ENCODE measurements at regions not wholly inside any gene's neighbourhood (a gene's known extent, or its start where the extent isn't known, plus 50 kb on each side); places are given as distances from the start of the nearest gene placed in this dataset.

GRCh38 chr5:135177591-135177990 lies 143.6 kb upstream of the PITX1 start:
- 83 to 90% methylated on average over 4 of the region's 4 CpGs for WGBS, 2 donors
- no peaks in the 10 kb centered on the region for H3K36me3 ChIP-seq

GRCh38 chr5:135176991-135177390 lies 143.0 kb upstream of the PITX1 start:
- Histone ChIP-seq H3K4me1 (no peaks in the 10 kb centered on the region), H3K36me3 (no peaks in the 10 kb centered on the region), H3K27me3 (no peaks in the 10 kb centered on the region), H3K9me3 (no peaks in the 10 kb centered on the region), H3K27ac (no peak overlapping the region), H3K4me3 (no peak overlapping the region)
- DNase-seq = no peak
- intact Hi-C loops (cut with DNase I) = no loop called here
- TF ChIP-seq POLR2A (IDR thresholded peaks at IDR 0.05) = no peak
- no peak for TF ChIP-seq CTCF (IDR thresholded peaks at IDR 0.05)
- TF ChIP-seq POLR2AphosphoS5 (IDR thresholded peaks at IDR 0.05) = no peak
- no peak for TF ChIP-seq EP300 (IDR thresholded peaks at IDR 0.05)
- 96% methylated on average over 7 of the region's 7 CpGs for WGBS, 2 donors

More at GRCh38 chr5:135177591-135177990, 143.6 kb upstream of the PITX1 start:
- intact Hi-C loops (cut with DNase I) = no loop called here
- no peak for DNase-seq
- Histone ChIP-seq H3K9me3 (no peaks in the 10 kb centered on the region), H3K27ac (no peak overlapping the region), H3K4me1 (no peaks in the 10 kb centered on the region), H3K4me3 (no peak overlapping the region), H3K27me3 (no peaks in the 10 kb centered on the region)
- no peak for TF ChIP-seq POLR2AphosphoS5 (IDR thresholded peaks at IDR 0.05)
- no peak for TF ChIP-seq CTCF (IDR thresholded peaks at IDR 0.05)
- no peak for TF ChIP-seq EP300 (IDR thresholded peaks at IDR 0.05)
- TF ChIP-seq POLR2A (IDR thresholded peaks at IDR 0.05) = no peak

GRCh38 chr5:135174315-135175096 lies 140.5 kb upstream of the PITX1 start:
- no peaks in the 10 kb centered on the region for H3K4me1 ChIP-seq
- intact Hi-C loops (cut with DNase I) = no loop called here
- no peaks in the 10 kb centered on the region for H3K27me3 ChIP-seq
- no peaks in the 10 kb centered on the region for H3K36me3 ChIP-seq
- H3K4me3 ChIP-seq = no peak overlapping the region
- no peaks in the 10 kb centered on the region for H3K9me3 ChIP-seq
- DNase-seq = no peak
- TF ChIP-seq POLR2A (IDR thresholded peaks at IDR 0.05) (no peak), CTCF (IDR thresholded peaks at IDR 0.05) (no peak), POLR2AphosphoS5 (IDR thresholded peaks at IDR 0.05) (no peak), EP300 (IDR thresholded peaks at IDR 0.05) (no peak)
- H3K27ac ChIP-seq = no peak overlapping the region
- 81% methylated on average over 8 of the region's 8 CpGs for WGBS, 2 donors

- WGBS, 2 donors = 76 to 89% methylated on average over 6 of the region's 6 CpGs
- Histone ChIP-seq H3K4me1 (no peaks in the 10 kb centered on the region), H3K4me3 (no peak overlapping the region), H3K27me3 (peaks cover 0 to under 1% (median 0%) of the 10 kb centered on the region in 3 donors), H3K27ac (no peak overlapping the region), H3K36me3 (no peaks in the 10 kb centered on the region), H3K9me3 (no peaks in the 10 kb centered on the region)
- TF ChIP-seq EP300 (IDR thresholded peaks at IDR 0.05) = no peak
- no peak for DNase-seq
- intact Hi-C loops (cut with DNase I) = no loop called here
Observed at GRCh38 chr5:135173662-135174290, 139.7 kb upstream of the PITX1 start.

- Histone ChIP-seq H3K27ac (no peak overlapping the region), H3K4me3 (no peak overlapping the region), H3K9me3 (no peaks in the 10 kb centered on the region), H3K36me3 (no peaks in the 10 kb centered on the region), H3K27me3 (peaks cover 0 to 11% (median 0%) of the 10 kb centered on the region in 3 donors), H3K4me1 (no peaks in the 10 kb centered on the region)
- intact Hi-C loops (cut with DNase I) = no loop called here
- TF ChIP-seq EP300 (IDR thresholded peaks at IDR 0.05) = no peak
- no peak for TF ChIP-seq CTCF (IDR thresholded peaks at IDR 0.05)
- no peak for TF ChIP-seq POLR2A (IDR thresholded peaks at IDR 0.05)
- TF ChIP-seq POLR2AphosphoS5 (IDR thresholded peaks at IDR 0.05) = no peak
- no peak for DNase-seq
- WGBS, 2 donors = 44 to 87% methylated on average over 2 of the region's 2 CpGs
Observed at GRCh38 chr5:135172718-135173117, 138.7 kb upstream of the PITX1 start.
